HCT116 (cell line): ENCODE measurements at regions not wholly inside any gene's neighbourhood (a gene's known extent, or its start where the extent isn't known, plus 50 kb on each side); places are given as distances from the start of the nearest gene placed in this dataset.

ENCODE experiments used
- ATAC-seq: fragments of 200-7000 bp; cut with Tn5 transposase; 2 replicates; pipeline ENCODE4 v1.9.1; 2020; ENCODE audit warnings: mild to moderate bottlenecking, moderate library complexity
- BruUV-seq: library from RNA; stranded (reverse); fragments of 400-500 nt; replicated peaks from 2 replicates; lab custom pipeline; 2021; lab: Mats Ljungman, UMichigan
- CTCF ChIA-PET: fragments of 300-600 bp; sonication (Branson Sonifier 250); formaldehyde crosslinking; loops from one replicate; lab custom pipeline; 2021; ENCODE audit warnings: antibody characterized with exemption; lab: Charles Lee
- POLR2A ChIA-PET: fragments of 300-600, 350-600 bp; sonication (Branson Sonifier 250); formaldehyde crosslinking; loops from one replicate; lab custom pipeline; 2021; ENCODE audit warnings: antibody characterized with exemption; lab: Charles Lee
- RAD21 ChIA-PET, 2 experiments: fragments of 300-600 bp; sonication (Branson Sonifier 250); formaldehyde crosslinking; loops; one replicate each; lab custom pipeline; 2023; ENCODE audit warnings: low total read pairs in 2 of 2; ENCODE audit not compliant: uncharacterized antibody in 2 of 2, unreplicated experiment in 2 of 2, low non-redundant PET in 1 of 2; lab: Charles Lee
- DNase-seq: peaks from one replicate; pipeline ENCODE4 v3.0.0-alpha.2; 2010; ENCODE audit warnings: low read depth, low spot score
- H2AFZ ChIP-seq: fragments of 200-600 bp; shearing (Covaris generic), sonication (generic); 2 replicates; pipeline ENCODE4 v1.6.1; 2017; ENCODE audit warnings: low read depth, mixed run types, mixed read lengths, antibody characterized with exemption, low read length; ENCODE audit not compliant: poor library complexity, severe bottlenecking
- H3K27ac ChIP-seq: 2 replicates; pipeline ENCODE4 v1.5.1; 2012; ENCODE audit warnings: low read depth, low read length
- H3K27me3 ChIP-seq: fragments of 200-600 bp; sonication (generic); 2 replicates; pipeline ENCODE4 v1.6.1; 2016; ENCODE audit warnings: mixed run types, low read length, mixed read lengths; ENCODE audit not compliant: insufficient read depth
- H3K36me3 ChIP-seq, 2 experiments: fragments of 200-500 bp in 1 of 2; fragments of 200-600 bp in 1 of 2; sonication (Bioruptor generic) in 1 of 2; sonication (generic) in 1 of 2; 2 replicates each; pipeline versions ENCODE4 v1.5.1 to v1.6.1; 2014 to 2016; ENCODE audit warnings: low read length in 2 of 2, inconsistent platforms in 1 of 2, mixed read lengths in 1 of 2, mixed run types in 1 of 2; ENCODE audit not compliant: insufficient read depth in 2 of 2, control insufficient read depth in 1 of 2
- H3K4me1 ChIP-seq, 2 experiments: fragments of 200-600 bp in 1 of 2; sonication (generic) in 1 of 2; 2 replicates each; pipeline versions ENCODE4 v1.5.1 to v1.6.1; 2012 to 2017; ENCODE audit warnings: low read length in 2 of 2, inconsistent platforms in 1 of 2, mild to moderate bottlenecking in 1 of 2, mixed read lengths in 1 of 2, mixed run types in 1 of 2, moderate library complexity in 1 of 2; ENCODE audit not compliant: insufficient read depth in 2 of 2, control insufficient read depth in 1 of 2
- H3K4me2 ChIP-seq: fragments of 200-600 bp; sonication (generic); 2 replicates; pipeline ENCODE4 v1.6.1; 2017; ENCODE audit warnings: mixed run types, low read length, mixed read lengths
- H3K4me3 ChIP-seq, 2 experiments: fragments of 200-600 bp in 1 of 2; sonication (generic) in 1 of 2; replicated peaks in 1 of 2; 2 replicates each; pipeline ENCODE4 v1.5.1; 2011 to 2016; ENCODE audit warnings: low read length in 2 of 2, control low read depth in 1 of 2, low read depth in 1 of 2, mild to moderate bottlenecking in 1 of 2, mixed read lengths in 1 of 2, mixed run types in 1 of 2
- H3K79me2 ChIP-seq: fragments of 200-600 bp; sonication (generic); 2 replicates; pipeline ENCODE4 v1.6.1; 2017; ENCODE audit warnings: mild to moderate bottlenecking, mixed run types, low read length, moderate library complexity, mixed read lengths; ENCODE audit not compliant: insufficient read depth
- H3K9ac ChIP-seq: fragments of 200-600 bp; sonication (generic); 2 replicates; pipeline ENCODE4 v1.6.1; 2016; ENCODE audit warnings: low read length, mixed read lengths
- H3K9me2 ChIP-seq: fragments of 200-600 bp; sonication (generic), shearing (Covaris generic); 2 replicates; pipeline ENCODE4 v1.6.1; 2017; ENCODE audit warnings: mixed run types, mild to moderate bottlenecking, moderate library complexity; ENCODE audit not compliant: insufficient read depth
- H3K9me3 ChIP-seq, 2 experiments: fragments of 200-500 bp in 1 of 2; fragments of 200-600 bp in 1 of 2; sonication (Bioruptor generic) in 1 of 2; sonication (generic) in 1 of 2; 2 replicates each; pipeline ENCODE4 v1.6.1; 2014 to 2017; ENCODE audit warnings: low read length in 2 of 2, mixed read lengths in 2 of 2, inconsistent platforms in 1 of 2, low read depth in 1 of 2, mild to moderate bottlenecking in 1 of 2, mixed run types in 1 of 2, moderate library complexity in 1 of 2; ENCODE audit not compliant: control insufficient read depth in 1 of 2, insufficient read depth in 1 of 2
- H4K20me1 ChIP-seq: fragments of 200-600 bp; sonication (generic), shearing (Covaris generic); 2 replicates; pipeline ENCODE4 v1.6.1; 2017; ENCODE audit warnings: mixed run types, mild to moderate bottlenecking, moderate library complexity; ENCODE audit not compliant: insufficient read depth
- CEBPB ChIP-seq: IDR thresholded peaks from 2 replicates; pipeline ENCODE4 v1.6.1; 2012; ENCODE audit warnings: low read depth
- EGR1 ChIP-seq: IDR thresholded peaks from 2 replicates; pipeline ENCODE4 v1.6.1; 2012; ENCODE audit warnings: low read depth
- ELF1 ChIP-seq: IDR thresholded peaks from 2 replicates; pipeline ENCODE4 v1.6.1; 2012; ENCODE audit warnings: low read depth, borderline replicate concordance
- EZH2phosphoT487 ChIP-seq: fragments of 200-600 bp; IDR thresholded peaks from 2 replicates; pipeline ENCODE4 v1.6.1; 2018; ENCODE audit warnings: antibody characterized with exemption, borderline replicate concordance
- FOSL1 ChIP-seq: IDR thresholded peaks from 2 replicates; pipeline ENCODE4 v1.6.1; 2012; ENCODE audit warnings: low read depth
- JUND ChIP-seq: IDR thresholded peaks from 2 replicates; pipeline ENCODE4 v1.6.1; 2012
- REST ChIP-seq: IDR thresholded peaks from 2 replicates; pipeline ENCODE4 v1.6.1; 2012; ENCODE audit warnings: low read depth
- SP1 ChIP-seq: IDR thresholded peaks from 2 replicates; pipeline ENCODE4 v1.6.1; 2012; ENCODE audit warnings: low read depth
- ZNF274 ChIP-seq: fragments of 200-500 bp; sonication (Bioruptor generic); IDR thresholded peaks from 2 replicates; pipeline ENCODE4 v1.6.1; 2014; ENCODE audit warnings: mild to moderate bottlenecking, low read depth, low read length, inconsistent platforms
- intact Hi-C: fragments of 100-400 bp; cut with micrococcal nuclease; formaldehyde crosslinking; loops from 2 replicates; pipeline ENCODE4 v1.10.0; 2022
- TF ChIP-seq, protein P1 (sequence below): IDR thresholded peaks from 2 replicates; pipeline ENCODE4 v1.6.1; 2012
- TF ChIP-seq, protein P2 (sequence below), 3 experiments: fragments of 200-600 bp in 1 of 3; sonication (generic) in 1 of 3; IDR thresholded peaks in 2 of 3; conservative IDR thresholded peaks in 1 of 3; 2 replicates each; pipeline ENCODE4 v1.5.1; 2012 to 2017; ENCODE audit warnings: low read depth in 2 of 3, low read length in 2 of 3, antibody characterized with exemption in 1 of 3, borderline replicate concordance in 1 of 3, control low read depth in 1 of 3, mild to moderate bottlenecking in 1 of 3, mixed read lengths in 1 of 3, mixed run types in 1 of 3, moderate library complexity in 1 of 3; ENCODE audit not compliant: insufficient read depth in 1 of 3

DNA sequence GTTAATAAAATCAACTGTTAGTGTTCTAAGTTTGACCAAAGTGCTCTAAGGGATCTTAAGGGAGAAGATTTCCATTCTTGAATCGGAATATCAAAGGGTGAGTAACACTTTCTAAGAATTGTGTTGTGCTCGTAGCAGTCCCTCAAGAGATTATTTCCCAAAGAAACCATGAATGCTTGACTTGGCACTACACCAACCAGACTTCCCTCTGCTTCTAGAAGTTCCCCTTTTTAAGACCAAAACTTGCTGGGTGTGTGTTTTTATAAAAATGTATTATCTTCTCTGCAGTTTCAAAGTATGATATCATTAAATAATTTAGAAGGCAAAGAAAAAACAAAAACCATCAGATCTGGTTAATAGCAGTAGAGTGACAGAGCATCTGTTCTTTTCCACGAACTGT lies 522.0 kb upstream of the FAM98A start:
- no peak for ATAC-seq
- no peak overlapping the region for H3K4me3 ChIP-seq
- ChIA-PET CTCF (no interaction called here), RAD21 (no interaction called here), POLR2A (no interaction called here)
- no peaks in the 10 kb centered on the region for H3K79me2 ChIP-seq
- intact Hi-C loops, result no loop called here
- H2AFZ ChIP-seq, result no peak overlapping the region
- no peaks in the 10 kb centered on the region for H3K36me3 ChIP-seq
- H3K4me2 ChIP-seq, result no peak overlapping the region
- H3K27me3 ChIP-seq, result no peaks in the 10 kb centered on the region
- no peak for DNase-seq
- no peak overlapping the region for H3K27ac ChIP-seq
- H4K20me1 ChIP-seq, result no peaks in the 10 kb centered on the region
- H3K9me2 ChIP-seq, result no peaks in the 10 kb centered on the region
- TF ChIP-seq CEBPB (no peak), ELF1 (no peak), EGR1 (no peak), SP1 (no peak), REST (no peak), JUND (no peak), ZNF274 (no peak), FOSL1 (no peak), EZH2phosphoT487 (no peak)
- TF ChIP-seq, protein P1, sequence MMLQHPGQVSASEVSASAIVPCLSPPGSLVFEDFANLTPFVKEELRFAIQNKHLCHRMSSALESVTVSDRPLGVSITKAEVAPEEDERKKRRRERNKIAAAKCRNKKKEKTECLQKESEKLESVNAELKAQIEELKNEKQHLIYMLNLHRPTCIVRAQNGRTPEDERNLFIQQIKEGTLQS, result no peak
- TF ChIP-seq, protein P2, sequence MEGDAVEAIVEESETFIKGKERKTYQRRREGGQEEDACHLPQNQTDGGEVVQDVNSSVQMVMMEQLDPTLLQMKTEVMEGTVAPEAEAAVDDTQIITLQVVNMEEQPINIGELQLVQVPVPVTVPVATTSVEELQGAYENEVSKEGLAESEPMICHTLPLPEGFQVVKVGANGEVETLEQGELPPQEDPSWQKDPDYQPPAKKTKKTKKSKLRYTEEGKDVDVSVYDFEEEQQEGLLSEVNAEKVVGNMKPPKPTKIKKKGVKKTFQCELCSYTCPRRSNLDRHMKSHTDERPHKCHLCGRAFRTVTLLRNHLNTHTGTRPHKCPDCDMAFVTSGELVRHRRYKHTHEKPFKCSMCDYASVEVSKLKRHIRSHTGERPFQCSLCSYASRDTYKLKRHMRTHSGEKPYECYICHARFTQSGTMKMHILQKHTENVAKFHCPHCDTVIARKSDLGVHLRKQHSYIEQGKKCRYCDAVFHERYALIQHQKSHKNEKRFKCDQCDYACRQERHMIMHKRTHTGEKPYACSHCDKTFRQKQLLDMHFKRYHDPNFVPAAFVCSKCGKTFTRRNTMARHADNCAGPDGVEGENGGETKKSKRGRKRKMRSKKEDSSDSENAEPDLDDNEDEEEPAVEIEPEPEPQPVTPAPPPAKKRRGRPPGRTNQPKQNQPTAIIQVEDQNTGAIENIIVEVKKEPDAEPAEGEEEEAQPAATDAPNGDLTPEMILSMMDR (IDR thresholded peaks at IDR 0.05 in 2 of 3, conservative IDR thresholded peaks at IDR 0.05 in 1 of 3; ENCODE audit: borderline replicate concordance in 1 of 3, insufficient read depth in 1 of 3, low read depth in 2 of 3, low read length in 2 of 3), result no peak
- no peaks in the 10 kb centered on the region for H3K4me1 ChIP-seq
- no peak overlapping the region for H3K9ac ChIP-seq
- no TSS peak for BruUV-seq
- peaks cover 4 to 17% of the 10 kb centered on the region in 2 experiments; a peak in 2 of 4 replicates for H3K9me3 ChIP-seq
